HCT116 (cell line): ENCODE measurements at regions not wholly inside any gene's neighbourhood (a gene's known extent, or its start where the extent isn't known, plus 50 kb on each side); places are given as distances from the start of the nearest gene placed in this dataset.

Experiments
- ATAC-seq: fragments of 200-7000 bp; cut with Tn5 transposase; 2 replicates; pipeline ENCODE4 v1.9.1; 2020; ENCODE audit warnings: mild to moderate bottlenecking, moderate library complexity
- BruUV-seq: library from RNA; stranded (reverse); fragments of 400-500 nt; replicated peaks from 2 replicates; lab custom pipeline; 2021; lab: Mats Ljungman, UMichigan
- CTCF ChIA-PET: fragments of 300-600 bp; sonication (Branson Sonifier 250); formaldehyde crosslinking; loops from one replicate; lab custom pipeline; 2021; ENCODE audit warnings: antibody characterized with exemption; lab: Charles Lee
- POLR2A ChIA-PET: fragments of 300-600, 350-600 bp; sonication (Branson Sonifier 250); formaldehyde crosslinking; loops from one replicate; lab custom pipeline; 2021; ENCODE audit warnings: antibody characterized with exemption; lab: Charles Lee
- RAD21 ChIA-PET, 2 experiments: fragments of 300-600 bp; sonication (Branson Sonifier 250); formaldehyde crosslinking; loops; one replicate each; lab custom pipeline; 2023; ENCODE audit warnings: low total read pairs in 2 of 2; ENCODE audit not compliant: uncharacterized antibody in 2 of 2, unreplicated experiment in 2 of 2, low non-redundant PET in 1 of 2; lab: Charles Lee
- DNase-seq: peaks from one replicate; pipeline ENCODE4 v3.0.0-alpha.2; 2010; ENCODE audit warnings: low read depth, low spot score
- H2AFZ ChIP-seq: fragments of 200-600 bp; shearing (Covaris generic), sonication (generic); 2 replicates; pipeline ENCODE4 v1.6.1; 2017; ENCODE audit warnings: low read depth, mixed run types, mixed read lengths, antibody characterized with exemption, low read length; ENCODE audit not compliant: poor library complexity, severe bottlenecking
- H3K27ac ChIP-seq: 2 replicates; pipeline ENCODE4 v1.5.1; 2012; ENCODE audit warnings: low read depth, low read length
- H3K27me3 ChIP-seq: fragments of 200-600 bp; sonication (generic); 2 replicates; pipeline ENCODE4 v1.6.1; 2016; ENCODE audit warnings: mixed run types, low read length, mixed read lengths; ENCODE audit not compliant: insufficient read depth
- H3K36me3 ChIP-seq, 2 experiments: fragments of 200-500 bp in 1 of 2; fragments of 200-600 bp in 1 of 2; sonication (Bioruptor generic) in 1 of 2; sonication (generic) in 1 of 2; 2 replicates each; pipeline versions ENCODE4 v1.5.1 to v1.6.1; 2014 to 2016; ENCODE audit warnings: low read length in 2 of 2, inconsistent platforms in 1 of 2, mixed read lengths in 1 of 2, mixed run types in 1 of 2; ENCODE audit not compliant: insufficient read depth in 2 of 2, control insufficient read depth in 1 of 2
- H3K4me1 ChIP-seq, 2 experiments: fragments of 200-600 bp in 1 of 2; sonication (generic) in 1 of 2; 2 replicates each; pipeline versions ENCODE4 v1.5.1 to v1.6.1; 2012 to 2017; ENCODE audit warnings: low read length in 2 of 2, inconsistent platforms in 1 of 2, mild to moderate bottlenecking in 1 of 2, mixed read lengths in 1 of 2, mixed run types in 1 of 2, moderate library complexity in 1 of 2; ENCODE audit not compliant: insufficient read depth in 2 of 2, control insufficient read depth in 1 of 2
- H3K4me2 ChIP-seq: fragments of 200-600 bp; sonication (generic); 2 replicates; pipeline ENCODE4 v1.6.1; 2017; ENCODE audit warnings: mixed run types, low read length, mixed read lengths
- H3K4me3 ChIP-seq, 2 experiments: fragments of 200-600 bp in 1 of 2; sonication (generic) in 1 of 2; replicated peaks in 1 of 2; 2 replicates each; pipeline ENCODE4 v1.5.1; 2011 to 2016; ENCODE audit warnings: low read length in 2 of 2, control low read depth in 1 of 2, low read depth in 1 of 2, mild to moderate bottlenecking in 1 of 2, mixed read lengths in 1 of 2, mixed run types in 1 of 2
- H3K79me2 ChIP-seq: fragments of 200-600 bp; sonication (generic); 2 replicates; pipeline ENCODE4 v1.6.1; 2017; ENCODE audit warnings: mild to moderate bottlenecking, mixed run types, low read length, moderate library complexity, mixed read lengths; ENCODE audit not compliant: insufficient read depth
- H3K9ac ChIP-seq: fragments of 200-600 bp; sonication (generic); 2 replicates; pipeline ENCODE4 v1.6.1; 2016; ENCODE audit warnings: low read length, mixed read lengths
- H3K9me2 ChIP-seq: fragments of 200-600 bp; sonication (generic), shearing (Covaris generic); 2 replicates; pipeline ENCODE4 v1.6.1; 2017; ENCODE audit warnings: mixed run types, mild to moderate bottlenecking, moderate library complexity; ENCODE audit not compliant: insufficient read depth
- H3K9me3 ChIP-seq, 2 experiments: fragments of 200-500 bp in 1 of 2; fragments of 200-600 bp in 1 of 2; sonication (Bioruptor generic) in 1 of 2; sonication (generic) in 1 of 2; 2 replicates each; pipeline ENCODE4 v1.6.1; 2014 to 2017; ENCODE audit warnings: low read length in 2 of 2, mixed read lengths in 2 of 2, inconsistent platforms in 1 of 2, low read depth in 1 of 2, mild to moderate bottlenecking in 1 of 2, mixed run types in 1 of 2, moderate library complexity in 1 of 2; ENCODE audit not compliant: control insufficient read depth in 1 of 2, insufficient read depth in 1 of 2
- H4K20me1 ChIP-seq: fragments of 200-600 bp; sonication (generic), shearing (Covaris generic); 2 replicates; pipeline ENCODE4 v1.6.1; 2017; ENCODE audit warnings: mixed run types, mild to moderate bottlenecking, moderate library complexity; ENCODE audit not compliant: insufficient read depth
- ATF3 ChIP-seq: IDR thresholded peaks from 2 replicates; pipeline ENCODE4 v1.6.1; 2012
- CBX3 ChIP-seq: IDR thresholded peaks from 2 replicates; pipeline ENCODE4 v1.6.1; 2012; ENCODE audit warnings: low read depth
- CTCF ChIP-seq, 3 experiments: fragments of 200-600 bp in 1 of 3; sonication (generic) in 1 of 3; IDR thresholded peaks in 2 of 3; conservative IDR thresholded peaks in 1 of 3; 2 replicates each; pipeline ENCODE4 v1.5.1; 2012 to 2017; ENCODE audit warnings: low read depth in 2 of 3, low read length in 2 of 3, antibody characterized with exemption in 1 of 3, borderline replicate concordance in 1 of 3, control low read depth in 1 of 3, mild to moderate bottlenecking in 1 of 3, mixed read lengths in 1 of 3, mixed run types in 1 of 3, moderate library complexity in 1 of 3; ENCODE audit not compliant: insufficient read depth in 1 of 3
- EGR1 ChIP-seq: IDR thresholded peaks from 2 replicates; pipeline ENCODE4 v1.6.1; 2012; ENCODE audit warnings: low read depth
- EZH2 ChIP-seq: fragments of 200-600 bp; sonication (generic); IDR thresholded peaks from 2 replicates; pipeline ENCODE4 v1.6.1; 2017; ENCODE audit warnings: antibody characterized with exemption, mixed run types
- EZH2phosphoT487 ChIP-seq: fragments of 200-600 bp; IDR thresholded peaks from 2 replicates; pipeline ENCODE4 v1.6.1; 2018; ENCODE audit warnings: antibody characterized with exemption, borderline replicate concordance
- POLR2A ChIP-seq: IDR thresholded peaks from 2 replicates; pipeline ENCODE4 v1.7.0; 2011; ENCODE audit warnings: borderline replicate concordance; ENCODE audit not compliant: insufficient read depth, insufficient read length; ENCODE audit errors: extremely low read depth
- POLR2AphosphoS5 ChIP-seq: IDR thresholded peaks from 2 replicates; pipeline ENCODE4 v1.6.1; 2011; ENCODE audit warnings: mild to moderate bottlenecking, low read depth, low read length, moderate library complexity
- REST ChIP-seq: IDR thresholded peaks from 2 replicates; pipeline ENCODE4 v1.6.1; 2012; ENCODE audit warnings: low read depth
- SRF ChIP-seq: IDR thresholded peaks from 2 replicates; pipeline ENCODE4 v1.6.1; 2012; ENCODE audit warnings: low read depth
- TCF7L2 ChIP-seq: IDR thresholded peaks from 2 replicates; pipeline ENCODE4 v1.7.0; 2011; ENCODE audit warnings: borderline replicate concordance, inconsistent platforms; ENCODE audit not compliant: insufficient read depth, insufficient read length; ENCODE audit errors: extremely low read depth
- YY1 ChIP-seq: IDR thresholded peaks from 2 replicates; pipeline ENCODE4 v1.6.1; 2011; ENCODE audit warnings: low read length, low read depth, moderate library complexity, mild to moderate bottlenecking; ENCODE audit not compliant: insufficient replicate concordance; ENCODE audit errors: extremely low read depth
- ZFX ChIP-seq: fragments of 450-650 bp; IDR thresholded peaks from 2 replicates; pipeline ENCODE4 v1.6.1; 2017
- ZNF274 ChIP-seq: fragments of 200-500 bp; sonication (Bioruptor generic); IDR thresholded peaks from 2 replicates; pipeline ENCODE4 v1.6.1; 2014; ENCODE audit warnings: mild to moderate bottlenecking, low read depth, low read length, inconsistent platforms
- intact Hi-C: fragments of 100-400 bp; cut with micrococcal nuclease; formaldehyde crosslinking; loops from 2 replicates; pipeline ENCODE4 v1.10.0; 2022

GRCh38 chr10:20990604-20991003, 93.5 kb upstream of the NEBL start:
- Histone ChIP-seq H3K4me2 (no peak overlapping the region), H3K9ac (no peak overlapping the region), H3K79me2 (no peaks in the 10 kb centered on the region), H3K4me3 (no peak overlapping the region), H2AFZ (no peak overlapping the region), H3K36me3 (no peaks in the 10 kb centered on the region), H3K9me2 (no peaks in the 10 kb centered on the region), H3K27ac (no peak overlapping the region), H4K20me1 (no peaks in the 10 kb centered on the region; the same call in 1 of the 2 replicates), H3K27me3 (no peaks in the 10 kb centered on the region), H3K9me3 (no peaks in the 10 kb centered on the region), H3K4me1 (no peaks in the 10 kb centered on the region)
- DNase-seq: no peak
- ChIA-PET POLR2A (no interaction called here), CTCF (no interaction called here), RAD21 (no interaction called here)
- no TSS peak for BruUV-seq
- no peak for ATAC-seq
- intact Hi-C loops: no loop called here
- no peak for TF ChIP-seq ATF3
- TF ChIP-seq SRF: no peak
- no peak for TF ChIP-seq POLR2A
- TF ChIP-seq EZH2: no peak
- TF ChIP-seq ZFX: no peak
- TF ChIP-seq POLR2AphosphoS5: no peak
- TF ChIP-seq CTCF (IDR thresholded peaks at IDR 0.05 in 2 of 3, conservative IDR thresholded peaks at IDR 0.05 in 1 of 3; ENCODE audit: borderline replicate concordance in 1 of 3, insufficient read depth in 1 of 3, low read depth in 2 of 3, low read length in 2 of 3): no peak
- TF ChIP-seq ZNF274: no peak
- no peak for TF ChIP-seq TCF7L2
- TF ChIP-seq YY1: no peak
- no peak for TF ChIP-seq CBX3
- TF ChIP-seq EZH2phosphoT487: no peak
- TF ChIP-seq REST: no peak
- no peak for TF ChIP-seq EGR1
